CD4-positive, alpha-beta T cell treated with Interleukin-4 for 4 hours (primary cell): ENCODE measurements at regions not wholly inside any gene's neighbourhood (a gene's known extent, or its start where the extent isn't known, plus 50 kb on each side); places are given as distances from the start of the nearest gene placed in this dataset.
"Not testable (repeated sequence)": the region's sequence is repeated elsewhere in the genome, so short reads cannot be mapped to it uniquely, and the experiment has no call there.

ENCODE experiments used
- DNase-seq: peaks from one replicate; pipeline ENCODE4 v3.0.0-alpha.2; 2020

- no peak for DNase-seq
Measured at GRCh38 chr10:108049668-108050067, 885.2 kb upstream of the SORCS1 start.

DNA sequence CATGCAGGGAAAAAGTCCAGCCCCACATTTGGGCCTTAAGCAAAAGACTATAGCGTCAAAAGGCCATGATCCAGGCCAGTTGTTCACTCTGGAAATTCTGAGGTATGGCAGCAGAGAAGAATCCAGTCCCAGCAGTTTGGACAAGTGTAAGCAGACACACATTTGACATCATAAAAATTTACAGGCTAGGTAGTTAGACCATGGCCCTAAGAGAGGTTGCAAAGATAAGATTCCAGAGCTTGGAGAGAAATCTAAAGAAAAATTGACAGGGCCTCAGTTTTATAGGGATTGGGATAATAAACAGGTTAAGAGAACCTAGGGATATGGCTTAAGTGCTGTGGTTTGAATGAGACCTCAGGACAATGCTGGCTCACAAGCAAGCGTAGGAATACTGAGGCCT is 884.4 kb upstream of the SORCS1 start:
- DNase-seq = no peak

DNA sequence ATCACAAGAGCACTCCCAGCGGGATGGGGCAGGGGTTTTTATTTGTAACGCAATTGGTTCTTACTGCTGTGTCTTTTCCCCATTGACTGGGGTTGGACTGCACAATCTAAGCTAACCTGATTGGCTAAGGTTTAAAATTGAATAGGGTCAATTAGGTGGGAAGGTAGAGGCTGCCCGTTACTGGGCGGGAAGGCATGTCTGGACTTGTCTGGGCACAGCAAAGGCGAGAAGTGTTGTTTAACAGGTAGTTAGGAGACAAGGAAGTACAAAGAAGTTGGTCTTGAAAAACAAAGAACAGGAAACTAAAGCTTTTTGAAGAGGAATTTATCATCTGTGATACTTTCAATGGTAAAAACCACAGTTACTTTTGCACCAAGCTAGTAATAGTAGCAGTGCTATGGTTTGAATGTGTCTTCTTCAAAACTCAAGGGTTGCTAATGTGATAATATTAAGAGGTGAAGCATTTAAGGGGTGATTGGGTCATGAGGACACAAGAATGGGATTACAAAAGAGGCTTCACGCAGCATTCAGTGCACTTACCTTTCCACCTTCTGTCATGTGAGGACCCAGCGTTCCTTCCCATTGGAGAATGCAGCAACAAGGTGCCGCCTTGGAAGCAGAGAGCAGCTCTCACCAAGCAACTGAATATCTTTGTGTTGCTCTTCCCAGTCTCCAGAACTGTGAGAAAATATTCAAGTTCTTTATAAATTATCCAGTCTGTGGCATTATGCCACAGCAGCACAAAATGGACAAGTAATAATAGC is 875.5 kb upstream of the SORCS1 start:
- DNase-seq = no peak

DNA sequence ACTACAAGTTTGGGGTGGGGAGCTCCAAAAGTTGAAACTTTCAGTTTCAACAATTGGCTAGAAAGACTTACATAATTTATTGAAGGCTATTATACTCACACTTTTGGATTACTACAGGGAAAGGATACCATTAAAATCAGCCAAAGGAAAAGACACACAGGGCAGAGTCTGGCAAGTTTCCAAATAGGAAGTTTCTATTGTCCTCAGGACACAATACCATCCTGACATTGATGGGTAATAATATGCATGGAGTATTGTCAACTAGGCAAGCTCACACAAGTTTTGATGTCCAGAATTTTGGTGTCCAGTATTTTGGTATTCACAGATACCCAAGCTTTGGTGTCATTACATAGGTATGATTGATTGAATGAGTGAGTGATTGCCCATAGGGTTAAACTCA is 872.6 kb upstream of the SORCS1 start:
- no peak for DNase-seq

GRCh38 chr10:108036265-108036664 is 871.8 kb upstream of the SORCS1 start:
- DNase-seq = no peak

DNA sequence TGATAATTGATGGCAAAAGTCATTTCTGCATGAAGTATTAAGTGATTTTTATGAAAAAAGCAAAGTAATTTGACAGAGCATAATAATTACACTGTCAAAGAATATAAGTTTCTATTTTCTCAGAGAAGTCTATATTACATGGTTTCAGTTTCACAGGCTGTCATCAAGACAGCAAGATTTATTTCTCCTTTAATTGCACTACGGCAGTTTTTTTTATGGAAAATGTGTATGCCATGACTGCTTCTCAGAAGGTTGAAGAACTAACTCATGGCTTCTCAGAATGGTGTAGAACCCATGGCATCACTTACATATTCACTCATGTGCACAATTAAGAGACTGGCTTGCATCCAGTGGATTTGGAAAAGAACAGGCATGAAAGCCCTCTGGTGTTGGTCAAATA is 870.3 kb upstream of the SORCS1 start:
- DNase-seq = no peak

GRCh38 chr10:108033518-108033917 is 869.0 kb upstream of the SORCS1 start:
- DNase-seq = not testable (repeated sequence)

DNA sequence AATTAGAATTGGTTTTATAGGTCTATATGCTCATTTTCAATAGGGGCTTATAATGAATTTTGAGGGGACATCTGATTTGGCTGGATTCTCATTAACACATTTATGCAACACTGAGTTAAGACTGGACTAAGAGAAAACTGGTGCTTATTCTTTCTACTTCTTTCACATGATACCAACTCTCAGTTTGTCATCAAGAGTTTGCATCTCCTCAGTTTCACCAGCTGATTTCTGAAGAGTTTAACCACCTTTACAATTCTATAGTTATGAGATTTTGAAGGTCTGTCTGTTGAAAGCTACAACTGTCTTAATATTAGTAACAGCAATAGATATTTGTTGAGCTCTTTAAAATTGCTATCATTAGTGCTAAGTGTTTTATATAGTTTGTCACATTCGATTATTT is 867.0 kb upstream of the SORCS1 start:
- DNase-seq = no peak

- no peak for DNase-seq
Measured at GRCh38 chr10:108014902-108015177, 850.3 kb upstream of the SORCS1 start.

GRCh38 chr10:108014145-108014901 is 849.8 kb upstream of the SORCS1 start:
- no peak for DNase-seq

DNA sequence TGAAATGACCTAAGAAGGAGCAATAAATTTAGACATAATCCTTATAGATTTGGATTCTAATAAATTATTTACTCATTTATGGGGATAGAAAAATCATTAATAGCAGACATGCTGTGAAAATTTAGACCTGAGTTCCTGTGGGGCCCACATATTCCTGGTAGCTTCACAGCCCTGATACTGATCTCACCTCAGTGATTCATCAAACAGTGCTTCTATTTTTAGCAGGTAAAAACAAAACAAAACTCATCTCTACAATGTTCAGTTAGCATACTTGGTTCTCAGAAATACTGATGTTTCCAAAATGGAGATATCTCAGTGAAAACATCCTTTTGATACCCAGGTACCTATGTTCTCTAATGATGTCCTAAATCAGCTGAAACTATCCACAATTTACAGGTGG is 841.1 kb upstream of the SORCS1 start:
- no peak for DNase-seq

DNA sequence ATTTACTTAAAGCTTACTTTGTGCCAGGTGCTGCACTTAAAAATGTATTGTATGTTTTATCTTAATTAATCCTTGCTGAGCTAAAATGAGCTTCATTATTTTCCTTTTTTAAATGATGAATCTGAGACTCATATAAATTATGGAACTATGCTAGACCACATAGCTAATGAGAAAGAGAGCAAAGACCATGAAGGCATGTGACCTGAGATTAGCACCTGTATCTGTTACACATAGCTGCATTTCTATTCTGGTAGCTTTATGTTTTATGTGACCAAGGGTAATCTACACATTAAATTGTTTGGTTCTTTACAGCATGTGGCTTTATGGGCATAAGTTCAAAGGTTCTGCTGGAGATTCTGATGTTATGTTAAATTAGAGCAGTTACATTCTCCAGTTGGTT is 839.1 kb upstream of the SORCS1 start:
- no peak for DNase-seq

DNA sequence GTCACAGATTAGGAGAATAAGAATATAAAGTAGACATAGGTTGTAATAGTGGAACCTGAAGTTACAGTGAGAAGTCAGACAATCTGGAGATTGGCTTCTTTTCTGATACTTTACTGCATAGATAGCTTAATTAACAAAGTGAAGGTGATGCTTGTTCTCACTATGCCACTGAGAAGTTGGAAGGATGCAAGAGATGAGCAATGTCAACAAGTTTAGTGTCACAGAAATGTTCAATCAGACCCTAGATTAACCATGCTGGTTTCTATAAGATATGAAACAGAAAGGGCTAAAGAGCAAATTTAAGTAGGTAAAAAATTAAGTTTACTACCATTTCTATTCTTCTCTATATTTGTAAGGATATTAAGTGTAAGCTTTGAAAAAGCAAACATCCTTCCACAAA is 838.6 kb upstream of the SORCS1 start:
- no peak for DNase-seq

DNA sequence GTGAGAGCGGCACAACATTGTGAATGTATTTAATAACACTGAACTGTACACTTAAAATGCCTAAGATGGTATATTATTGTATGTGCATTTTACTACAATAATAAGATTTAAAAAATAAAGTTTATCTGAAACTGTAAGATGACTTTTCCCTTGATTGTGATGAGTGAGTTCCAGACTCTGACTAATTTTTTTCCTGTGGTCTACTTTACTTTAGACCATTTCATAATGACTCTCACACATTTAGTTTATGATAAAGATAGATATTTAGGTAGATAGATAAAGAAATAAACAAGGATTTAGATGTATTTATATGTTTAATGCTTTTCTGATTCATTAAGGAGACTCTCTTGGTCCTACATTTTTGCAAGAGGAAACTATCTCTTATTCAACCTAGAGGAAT is 835.9 kb upstream of the SORCS1 start:
- no peak for DNase-seq

- DNase-seq = no peak
Measured at GRCh38 chr10:107994621-107995270, 830.2 kb upstream of the SORCS1 start.

DNA sequence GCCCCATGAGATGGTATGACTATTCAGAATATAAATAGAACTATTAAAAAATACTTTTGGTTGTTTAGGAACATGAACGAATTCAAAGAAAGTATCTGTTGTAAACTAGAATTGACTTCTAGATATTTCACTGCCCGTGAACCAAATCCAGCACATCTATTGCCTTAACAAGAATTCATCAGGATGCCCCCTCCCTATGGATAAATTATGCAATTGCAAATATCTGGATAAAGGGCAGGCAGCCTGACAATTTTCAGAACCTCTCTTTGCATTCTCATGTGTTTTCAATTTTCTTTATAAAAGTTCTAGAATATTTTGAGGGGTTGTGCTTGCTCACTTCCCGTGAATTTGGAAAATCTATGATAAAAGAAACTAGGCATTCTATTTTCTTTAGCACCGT is 822.1 kb upstream of the SORCS1 start:
- no peak for DNase-seq

DNA sequence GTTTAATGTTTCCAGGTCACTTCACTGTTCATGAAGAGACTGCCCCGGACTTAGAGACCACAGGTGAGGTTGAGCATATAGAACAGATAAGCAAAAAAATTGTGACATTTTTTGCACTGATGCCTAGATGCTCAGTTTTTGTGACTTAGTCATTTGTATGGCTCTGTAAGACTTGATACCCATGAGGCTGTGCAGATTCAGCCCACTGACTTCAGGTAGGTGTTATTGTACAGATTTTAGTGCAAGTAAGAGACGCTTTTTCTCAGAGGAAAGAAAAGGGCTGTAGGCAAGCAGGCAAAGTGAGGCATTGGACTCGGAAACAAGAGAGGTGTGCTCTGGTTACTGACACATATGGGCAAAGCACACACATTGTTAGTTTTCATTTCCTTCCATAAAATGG is 820.1 kb upstream of the SORCS1 start:
- no peak for DNase-seq

GRCh38 chr10:107984149-107984548 is 819.6 kb upstream of the SORCS1 start:
- DNase-seq = no peak

- DNase-seq = no peak
Measured at GRCh38 chr10:107978455-107978854, 813.9 kb upstream of the SORCS1 start.

- no peak for DNase-seq
Measured at GRCh38 chr10:107971973-107972372, 807.5 kb upstream of the SORCS1 start.

GRCh38 chr10:107971411-107971810 is 806.9 kb upstream of the SORCS1 start:
- DNase-seq = no peak

- DNase-seq = no peak
Measured at GRCh38 chr10:107970512-107970911, 806.0 kb upstream of the SORCS1 start.

DNA sequence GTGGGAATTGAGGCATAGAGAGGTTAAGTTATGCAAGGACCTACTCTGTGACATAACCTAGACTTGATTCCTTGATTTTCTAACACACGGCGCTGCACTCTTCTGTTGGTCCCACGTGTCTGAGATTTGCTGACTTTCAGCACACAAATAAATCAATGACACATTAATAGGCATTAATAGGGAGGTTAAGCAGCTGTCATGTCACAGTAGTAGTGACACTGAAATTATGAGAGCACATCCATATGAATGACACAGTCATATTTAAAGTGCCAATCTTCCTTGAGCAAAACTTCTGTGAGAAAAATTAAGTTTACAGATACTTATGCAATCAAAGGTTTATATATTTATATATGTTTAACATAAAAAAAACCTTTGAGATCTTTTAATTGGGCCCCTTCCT is 805.4 kb upstream of the SORCS1 start:
- DNase-seq = no peak

DNA sequence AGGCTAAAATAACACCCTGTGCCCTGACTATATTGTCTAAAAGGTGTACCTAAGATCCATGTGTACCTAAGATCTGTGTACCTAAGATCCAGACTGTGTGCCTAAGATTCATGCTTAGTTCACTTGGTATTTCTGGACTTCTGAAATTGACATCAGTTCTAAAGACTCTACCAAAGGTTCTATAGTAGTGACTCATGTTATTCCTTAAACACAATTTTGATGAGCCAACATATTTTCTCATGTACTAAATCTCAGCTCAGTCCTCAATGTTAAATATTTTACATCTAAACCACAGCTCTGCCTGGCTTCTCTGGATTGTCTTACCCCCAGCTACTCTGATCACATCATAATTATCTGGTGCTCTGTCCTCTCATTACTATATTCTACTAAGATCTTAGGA is 802.3 kb upstream of the SORCS1 start:
- no peak for DNase-seq
